ENCODE measurements at regions not wholly inside any gene's neighbourhood (a gene's known extent, or its start where the extent isn't known, plus 50 kb on each side); places are given as distances from the start of the nearest gene placed in this dataset.

- no peak for TF ChIP-seq GLI2 (tag by site-specific recombination; IDR thresholded peaks at IDR 0.05; ENCODE audit: borderline replicate concordance, low read depth)
- TF ChIP-seq ZNF621 (tag by site-specific recombination; IDR thresholded peaks at IDR 0.05), result no peak
- TF ChIP-seq ZNF324 (tag by site-specific recombination; IDR thresholded peaks at IDR 0.05), result no peak
- TF ChIP-seq ZBTB49 (tag by site-specific recombination; IDR thresholded peaks at IDR 0.05; ENCODE audit: low read depth), result no peak
Observed at GRCh38 chr6:6927521-6928361, 180.0 kb upstream of the RREB1 start (continued).

GRCh38 chr6:6930223-6930880 is 177.4 kb upstream of the RREB1 start:
- no peak for TF ChIP-seq PATZ1 (tag by site-specific recombination; IDR thresholded peaks at IDR 0.05)
- no peak for TF ChIP-seq KLF17 (tag by site-specific recombination; IDR thresholded peaks at IDR 0.05)
- no peak for TF ChIP-seq ZNF146 (tag by site-specific recombination; IDR thresholded peaks at IDR 0.05)
- TF ChIP-seq ZNF629 (tag by site-specific recombination; IDR thresholded peaks at IDR 0.05), result no peak
- no peak for TF ChIP-seq ZXDB (tag by site-specific recombination; IDR thresholded peaks at IDR 0.05)
- Histone ChIP-seq H3K27ac (ENCODE audit: extremely low read depth, low read depth, low read length) (no peak overlapping the region), H3K36me3 (ENCODE audit: control insufficient read depth in 2 of 2, insufficient read depth in 1 of 2, low read length in 2 of 2) (no peaks in the 10 kb centered on the region), H3K4me3 (ENCODE audit: low read depth, low read length) (no peak overlapping the region), H3K9me3 (ENCODE audit: control insufficient read depth, insufficient read depth, low read depth, low read length) (no peaks in the 10 kb centered on the region), H3K4me1 (ENCODE audit: control insufficient read depth, insufficient read depth, low read length) (no peaks in the 10 kb centered on the region)
- CTCF ChIA-PET, result no interaction called here
- POLR2A ChIA-PET, result no interaction called here

GRCh38 chr6:6931071-6932025 is 176.4 kb upstream of the RREB1 start:
- no peak for TF ChIP-seq GFI1B (tag by site-specific recombination; IDR thresholded peaks at IDR 0.05)
- TF ChIP-seq ZNF549 (tag by site-specific recombination; IDR thresholded peaks at IDR 0.05), result no peak
- no peak for TF ChIP-seq ZNF768 (tag by site-specific recombination; IDR thresholded peaks at IDR 0.05)
- Histone ChIP-seq H3K4me3 (ENCODE audit: low read depth, low read length) (no peak overlapping the region), H3K36me3 (ENCODE audit: control insufficient read depth in 2 of 2, insufficient read depth in 1 of 2, low read length in 2 of 2) (no peaks in the 10 kb centered on the region), H3K9me3 (ENCODE audit: control insufficient read depth, insufficient read depth, low read depth, low read length) (no peaks in the 10 kb centered on the region), H3K4me1 (ENCODE audit: control insufficient read depth, insufficient read depth, low read length) (no peaks in the 10 kb centered on the region), H3K27ac (ENCODE audit: extremely low read depth, low read depth, low read length) (no peak overlapping the region)
- CTCF ChIA-PET, result no interaction called here
- POLR2A ChIA-PET, result no interaction called here

Data from HEK293 (cell line).